ENCODE measurements at regions not wholly inside any gene's neighbourhood (a gene's known extent, or its start where the extent isn't known, plus 50 kb on each side); places are given as distances from the start of the nearest gene placed in this dataset.
"Not testable (repeated sequence)": the region's sequence is repeated elsewhere in the genome, so short reads cannot be mapped to it uniquely, and the experiment has no call there.

GRCh38 chr15:24784506-24784905 is 108.9 kb downstream of the NPAP1 start:
- no peaks in the 10 kb centered on the region for H3K36me3 ChIP-seq (ENCODE audit: control insufficient read depth, insufficient read depth, low read length)
- no peak overlapping the region for H3K4me3 ChIP-seq (ENCODE audit: low read depth, low read length)
- FAIRE-seq (no peak), DNase-seq (ENCODE audit: low read depth) (no peak)
- no peak for TF ChIP-seq CTCF (IDR thresholded peaks at IDR 0.05; ENCODE audit: insufficient read depth, low read length, severe bottlenecking)
- H3K27me3 ChIP-seq (ENCODE audit: control insufficient read depth, insufficient read depth, low read length): no peaks in the 10 kb centered on the region

GRCh38 chr15:24786347-24786746 is 110.8 kb downstream of the NPAP1 start:
- Histone ChIP-seq H3K36me3 (ENCODE audit: control insufficient read depth, insufficient read depth, low read length) (no peaks in the 10 kb centered on the region), H3K4me3 (ENCODE audit: low read depth, low read length) (no peak overlapping the region), H3K27me3 (ENCODE audit: control insufficient read depth, insufficient read depth, low read length) (no peaks in the 10 kb centered on the region)
- no peak for FAIRE-seq
- no peak for DNase-seq (ENCODE audit: low read depth)
- TF ChIP-seq CTCF (IDR thresholded peaks at IDR 0.05; ENCODE audit: insufficient read depth, low read length, severe bottlenecking): no peak

GRCh38 chr15:24802624-24803023 is 127.0 kb downstream of the NPAP1 start:
- not testable (repeated sequence) for DNase-seq (ENCODE audit: low read depth); FAIRE-seq

GRCh38 chr15:24819680-24820079 is 135.1 kb upstream of the SNRPN start:
- Histone ChIP-seq H3K27me3 (ENCODE audit: control insufficient read depth, insufficient read depth, low read length) (no peaks in the 10 kb centered on the region), H3K36me3 (ENCODE audit: control insufficient read depth, insufficient read depth, low read length) (no peaks in the 10 kb centered on the region), H3K4me3 (ENCODE audit: low read depth, low read length) (no peak overlapping the region)
- DNase-seq (ENCODE audit: low read depth) (no peak), FAIRE-seq (no peak)
- no peak for TF ChIP-seq CTCF (IDR thresholded peaks at IDR 0.05; ENCODE audit: insufficient read depth, low read length, severe bottlenecking)

More at GRCh38 chr15:24802624-24803023, 127.0 kb downstream of the NPAP1 start:
- not testable (repeated sequence) for H3K4me3 ChIP-seq (ENCODE audit: low read depth, low read length); H3K36me3 ChIP-seq (ENCODE audit: control insufficient read depth, insufficient read depth, low read length); H3K27me3 ChIP-seq (ENCODE audit: control insufficient read depth, insufficient read depth, low read length)

- no peak for FAIRE-seq
Observed at GRCh38 chr15:24823473-24823872, 131.3 kb upstream of the SNRPN start.

GRCh38 chr15:24832282-24832681 is 122.5 kb upstream of the SNRPN start:
- DNase-seq (ENCODE audit: low read depth) (no peak), FAIRE-seq (no peak)
- no peaks in the 10 kb centered on the region for H3K36me3 ChIP-seq (ENCODE audit: control insufficient read depth, insufficient read depth, low read length)
- H3K4me3 ChIP-seq (ENCODE audit: low read depth, low read length): no peak overlapping the region
- no peaks in the 10 kb centered on the region for H3K27me3 ChIP-seq (ENCODE audit: control insufficient read depth, insufficient read depth, low read length)
- no peak for TF ChIP-seq CTCF (IDR thresholded peaks at IDR 0.05; ENCODE audit: insufficient read depth, low read length, severe bottlenecking)

More at GRCh38 chr15:24823473-24823872, 131.3 kb upstream of the SNRPN start:
- DNase-seq (ENCODE audit: low read depth): peak; percentile 2
- H3K4me3 ChIP-seq (ENCODE audit: low read depth, low read length): no peak overlapping the region
- H3K36me3 ChIP-seq (ENCODE audit: control insufficient read depth, insufficient read depth, low read length): no peaks in the 10 kb centered on the region
- TF ChIP-seq CTCF (IDR thresholded peaks at IDR 0.05; ENCODE audit: insufficient read depth, low read length, severe bottlenecking): no peak
- no peaks in the 10 kb centered on the region for H3K27me3 ChIP-seq (ENCODE audit: control insufficient read depth, insufficient read depth, low read length)

Data from bronchial epithelial cell (primary cell).